ENCODE measurements at regions not wholly inside any gene's neighbourhood (a gene's known extent, or its start where the extent isn't known, plus 50 kb on each side); places are given as distances from the start of the nearest gene placed in this dataset.

DNA sequence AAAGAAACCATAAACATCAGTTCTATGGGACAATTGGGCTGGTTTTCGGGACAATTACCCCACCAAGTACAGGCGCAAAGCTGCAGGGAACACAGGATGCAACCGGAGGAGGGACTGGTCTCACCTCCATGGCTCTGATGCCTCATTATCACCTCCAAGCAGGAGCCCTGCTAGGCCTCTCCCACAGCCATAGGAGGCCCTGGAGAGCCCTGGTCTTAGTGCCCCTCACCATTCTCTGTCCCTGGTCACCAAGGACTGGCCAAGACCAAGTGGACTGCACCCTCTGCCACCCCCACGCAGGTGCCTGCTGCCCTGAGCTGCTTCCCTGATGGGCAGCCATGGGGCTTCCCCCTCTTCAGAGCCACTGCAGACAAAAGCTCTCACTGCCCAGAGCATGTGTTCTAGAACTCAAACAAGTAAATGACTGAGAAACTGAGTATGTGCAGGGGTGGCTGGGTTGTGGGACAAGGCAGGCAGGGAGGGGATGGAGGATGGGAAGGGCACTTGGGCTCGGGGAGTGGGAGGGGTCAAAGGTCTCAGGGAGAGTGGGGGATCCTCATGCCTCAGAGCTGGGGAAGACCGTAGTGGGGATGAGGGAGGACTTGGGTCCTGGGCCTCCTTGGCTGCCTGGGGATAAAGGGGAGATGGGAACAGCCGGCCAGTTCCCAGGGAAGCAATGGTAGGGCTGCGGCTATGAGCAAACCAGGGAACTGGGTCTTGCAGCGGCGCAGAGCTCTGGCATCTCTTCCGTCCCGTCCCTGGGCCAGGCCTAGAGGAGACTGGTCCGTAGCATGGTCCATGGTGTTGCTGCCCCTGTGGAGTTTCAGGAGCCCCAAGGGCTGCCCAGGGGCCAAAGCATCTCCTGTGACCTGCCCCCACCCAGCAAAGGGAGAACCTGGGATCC lies 435.1 kb downstream of the PREX1 start:
- intact Hi-C loops (cut with micrococcal nuclease), result no loop called here

DNA sequence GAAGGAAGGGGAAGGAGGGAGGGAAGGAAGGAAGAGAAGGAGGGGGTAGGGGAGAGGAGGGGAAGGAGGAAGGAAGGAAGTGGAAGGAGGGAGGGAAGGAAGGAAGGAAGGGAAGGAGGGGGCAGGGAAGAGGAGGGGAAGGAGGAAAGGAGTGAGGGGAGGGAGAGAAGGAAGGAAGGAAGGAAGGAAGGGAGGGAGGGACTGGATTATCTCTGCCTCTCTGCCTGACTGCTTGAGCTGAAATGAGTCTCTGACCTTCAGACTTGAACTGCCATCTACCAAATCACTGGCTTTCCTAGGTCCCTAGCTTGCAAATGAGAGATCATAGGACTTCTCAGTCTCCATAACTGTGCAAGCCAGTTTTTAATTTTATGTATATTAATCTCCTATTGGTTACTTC lies 436.8 kb downstream of the PREX1 start:
- DNase-seq, result no peak
- H3K9me3 Mint-ChIP-seq, result peaks cover 17% of the 10 kb centered on the region
- ChIA-PET POLR2A (no interaction called here), CTCF (no interaction called here)
- no peak for ATAC-seq
- H3K36me3 Mint-ChIP-seq (ENCODE audit: low read depth), result peaks cover 2% of the 10 kb centered on the region
- no peak overlapping the region for H3K27ac Mint-ChIP-seq
- TF ChIP-seq, protein P1, sequence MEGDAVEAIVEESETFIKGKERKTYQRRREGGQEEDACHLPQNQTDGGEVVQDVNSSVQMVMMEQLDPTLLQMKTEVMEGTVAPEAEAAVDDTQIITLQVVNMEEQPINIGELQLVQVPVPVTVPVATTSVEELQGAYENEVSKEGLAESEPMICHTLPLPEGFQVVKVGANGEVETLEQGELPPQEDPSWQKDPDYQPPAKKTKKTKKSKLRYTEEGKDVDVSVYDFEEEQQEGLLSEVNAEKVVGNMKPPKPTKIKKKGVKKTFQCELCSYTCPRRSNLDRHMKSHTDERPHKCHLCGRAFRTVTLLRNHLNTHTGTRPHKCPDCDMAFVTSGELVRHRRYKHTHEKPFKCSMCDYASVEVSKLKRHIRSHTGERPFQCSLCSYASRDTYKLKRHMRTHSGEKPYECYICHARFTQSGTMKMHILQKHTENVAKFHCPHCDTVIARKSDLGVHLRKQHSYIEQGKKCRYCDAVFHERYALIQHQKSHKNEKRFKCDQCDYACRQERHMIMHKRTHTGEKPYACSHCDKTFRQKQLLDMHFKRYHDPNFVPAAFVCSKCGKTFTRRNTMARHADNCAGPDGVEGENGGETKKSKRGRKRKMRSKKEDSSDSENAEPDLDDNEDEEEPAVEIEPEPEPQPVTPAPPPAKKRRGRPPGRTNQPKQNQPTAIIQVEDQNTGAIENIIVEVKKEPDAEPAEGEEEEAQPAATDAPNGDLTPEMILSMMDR (IDR thresholded peaks at IDR 0.05), result no peak
- peaks cover 2% of the 10 kb centered on the region for H3K27me3 Mint-ChIP-seq
- no peaks in the 10 kb centered on the region for H3K4me1 Mint-ChIP-seq (ENCODE audit: low read depth)
- no peak overlapping the region for H3K4me3 Mint-ChIP-seq
- intact Hi-C loops (cut with micrococcal nuclease), result no loop called here

More for the DNA sequence above, 435.1 kb downstream of the PREX1 start:
- H3K36me3 Mint-ChIP-seq (ENCODE audit: low read depth), result peaks cover 2% of the 10 kb centered on the region
- H3K27me3 Mint-ChIP-seq, result peaks cover 2% of the 10 kb centered on the region
- TF ChIP-seq, protein P1 (IDR thresholded peaks at IDR 0.05), result no peak
- H3K4me3 Mint-ChIP-seq, result no peak overlapping the region
- CTCF ChIA-PET, result no interaction called here
- no peaks in the 10 kb centered on the region for H3K4me1 Mint-ChIP-seq (ENCODE audit: low read depth)
- DNase-seq (no peak), ATAC-seq (no peak)
- no peak overlapping the region for H3K27ac Mint-ChIP-seq
- H3K9me3 Mint-ChIP-seq, result peaks cover 17% of the 10 kb centered on the region
- POLR2A ChIA-PET, result no interaction called here

DNA sequence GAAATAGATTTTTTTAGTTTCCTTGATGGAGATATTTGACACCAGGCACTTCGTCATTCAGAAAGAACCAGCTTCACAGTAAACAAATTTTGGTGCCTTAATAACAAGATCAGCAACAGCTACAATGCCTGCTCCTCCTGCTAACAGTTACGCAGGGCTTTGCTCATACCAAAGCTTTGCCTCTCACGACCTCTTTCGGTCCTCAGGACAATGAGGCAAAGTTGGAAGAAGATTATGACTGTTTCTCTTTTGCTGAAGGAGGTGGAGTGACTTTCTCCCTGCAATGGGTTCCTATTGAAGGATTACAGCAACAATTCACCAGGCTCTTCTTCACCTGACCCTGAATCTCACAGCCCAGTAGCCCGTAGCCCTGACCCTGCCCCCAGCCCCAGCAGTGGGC lies 440.1 kb downstream of the PREX1 start:
- Mint-ChIP-seq H3K27ac (no peak overlapping the region), H3K9me3 (peaks cover 17% of the 10 kb centered on the region), H3K4me3 (no peak overlapping the region), H3K36me3 (ENCODE audit: low read depth) (peaks cover 2% of the 10 kb centered on the region), H3K27me3 (no peaks in the 10 kb centered on the region), H3K4me1 (ENCODE audit: low read depth) (no peaks in the 10 kb centered on the region)
- POLR2A ChIA-PET, result no interaction called here
- intact Hi-C loops (cut with micrococcal nuclease), result no loop called here
- DNase-seq, result no peak
- CTCF ChIA-PET, result no interaction called here
- ATAC-seq, result no peak
- TF ChIP-seq, protein P1 (IDR thresholded peaks at IDR 0.05), result no peak

DNA sequence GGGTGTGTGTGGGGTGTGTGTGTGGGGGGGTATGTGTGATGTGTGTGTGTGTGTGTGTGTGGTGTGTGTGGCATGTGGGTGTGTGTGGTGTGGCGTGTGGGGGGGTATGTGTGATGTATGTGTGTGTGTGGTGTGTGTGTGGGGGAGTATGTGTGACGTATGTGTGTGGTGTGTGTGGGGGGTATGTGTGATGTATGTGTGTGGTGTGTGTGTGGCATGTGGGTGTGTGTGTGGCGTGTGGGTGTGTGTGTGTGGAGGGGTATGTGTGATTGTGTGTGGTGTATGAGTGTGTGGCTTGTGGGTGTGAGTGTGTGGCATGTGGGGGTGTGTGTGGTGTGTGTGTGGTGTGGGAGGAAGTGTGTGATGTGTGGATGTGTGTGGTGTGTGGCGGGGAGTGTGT lies 442.3 kb downstream of the PREX1 start:
- no peak for ATAC-seq
- H3K27ac Mint-ChIP-seq, result no peak overlapping the region
- no peaks in the 10 kb centered on the region for H3K36me3 Mint-ChIP-seq (ENCODE audit: low read depth)
- peaks cover 4% of the 10 kb centered on the region for H3K27me3 Mint-ChIP-seq
- H3K4me1 Mint-ChIP-seq (ENCODE audit: low read depth), result no peaks in the 10 kb centered on the region
- intact Hi-C loops (cut with micrococcal nuclease), result no loop called here
- H3K4me3 Mint-ChIP-seq, result no peak overlapping the region
- CTCF ChIA-PET, result no interaction called here
- TF ChIP-seq, protein P1 (IDR thresholded peaks at IDR 0.05), result no peak
- no peak for DNase-seq
- H3K9me3 Mint-ChIP-seq, result peaks cover 3% of the 10 kb centered on the region
- POLR2A ChIA-PET, result no interaction called here

DNA sequence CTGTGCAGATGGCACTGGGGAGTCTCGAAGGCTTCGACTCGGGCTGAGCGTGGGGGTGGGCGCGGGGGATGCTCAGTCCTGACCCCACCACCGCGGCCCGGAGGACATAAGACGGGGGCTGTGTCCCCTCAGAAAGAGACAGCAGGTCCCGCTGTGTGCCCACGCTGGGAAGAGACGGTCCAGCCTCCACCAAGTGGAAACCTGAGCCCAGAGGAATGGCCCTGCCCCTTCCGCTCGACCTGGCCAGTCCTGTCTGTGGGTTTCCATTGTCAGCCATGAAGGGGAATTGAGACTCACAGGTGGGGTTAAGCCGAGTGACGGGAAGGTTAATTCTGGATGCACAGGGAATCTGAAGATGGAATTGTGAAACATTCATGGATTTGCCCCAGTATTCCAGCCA lies 442.7 kb downstream of the PREX1 start:
- ChIA-PET POLR2A (no interaction called here), CTCF (no interaction called here)
- intact Hi-C loops (cut with micrococcal nuclease), result no loop called here
- ATAC-seq, result no peak
- Mint-ChIP-seq H3K27me3 (peaks cover 4% of the 10 kb centered on the region), H3K4me3 (no peak overlapping the region), H3K9me3 (no peaks in the 10 kb centered on the region), H3K4me1 (ENCODE audit: low read depth) (no peaks in the 10 kb centered on the region), H3K36me3 (ENCODE audit: low read depth) (no peaks in the 10 kb centered on the region), H3K27ac (no peak overlapping the region)
- TF ChIP-seq, protein P1 (IDR thresholded peaks at IDR 0.05), result no peak
- no peak for DNase-seq
